CD4-positive, alpha-beta T cell treated with Interleukin-21 for 1 hour (primary cell): ENCODE measurements at regions not wholly inside any gene's neighbourhood (a gene's known extent, or its start where the extent isn't known, plus 50 kb on each side); places are given as distances from the start of the nearest gene placed in this dataset.

Experiments used
- DNase-seq: peaks from one replicate; pipeline ENCODE4 v3.0.0-alpha.2; 2020

DNA sequence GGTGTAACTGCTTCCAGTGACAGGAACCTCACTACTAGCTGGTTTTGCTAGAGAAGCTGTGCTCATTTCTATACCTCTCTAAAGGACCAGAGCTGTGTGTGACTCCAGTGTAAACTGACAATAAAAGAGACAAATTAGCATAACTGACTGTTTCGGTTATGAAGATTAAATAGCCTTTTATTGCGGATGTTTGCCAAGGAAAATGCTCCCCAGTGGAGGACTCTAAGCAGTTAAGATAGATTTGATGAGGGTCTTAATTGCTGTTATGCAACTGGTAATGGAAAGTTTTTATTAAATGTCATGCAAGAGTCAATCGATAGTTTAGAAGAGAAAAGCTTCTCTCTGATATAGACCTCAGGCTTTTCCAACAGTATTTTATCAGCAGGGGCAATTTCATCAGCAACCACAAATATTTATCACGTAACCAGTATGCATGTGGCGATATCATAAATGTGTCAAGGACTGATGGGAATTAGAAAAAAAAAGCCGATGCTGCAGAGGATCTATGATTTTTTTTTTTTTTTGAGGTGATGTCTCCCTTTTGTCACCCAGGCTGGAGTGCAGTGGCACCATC lies 275.2 kb upstream of the DMAC1 start:
- DNase-seq = no peak

DNA sequence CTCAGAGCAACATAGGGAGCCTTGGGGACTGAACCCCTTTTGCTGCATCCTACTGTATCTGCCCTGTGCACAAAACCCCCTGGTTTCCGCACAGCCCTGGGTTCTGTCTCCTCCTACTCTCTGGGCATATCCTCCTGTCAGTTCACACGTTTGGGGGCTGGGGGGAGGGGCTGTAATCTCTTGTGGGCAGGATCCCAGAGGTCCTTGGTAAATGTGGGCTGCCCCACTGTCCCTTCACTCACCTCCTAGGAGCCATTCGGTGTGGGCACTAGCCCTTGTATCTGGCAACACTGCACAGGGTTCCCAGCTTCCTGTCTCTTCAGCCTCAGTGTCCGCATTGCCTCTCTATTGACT lies 271.8 kb upstream of the DMAC1 start:
- DNase-seq = no peak

DNA sequence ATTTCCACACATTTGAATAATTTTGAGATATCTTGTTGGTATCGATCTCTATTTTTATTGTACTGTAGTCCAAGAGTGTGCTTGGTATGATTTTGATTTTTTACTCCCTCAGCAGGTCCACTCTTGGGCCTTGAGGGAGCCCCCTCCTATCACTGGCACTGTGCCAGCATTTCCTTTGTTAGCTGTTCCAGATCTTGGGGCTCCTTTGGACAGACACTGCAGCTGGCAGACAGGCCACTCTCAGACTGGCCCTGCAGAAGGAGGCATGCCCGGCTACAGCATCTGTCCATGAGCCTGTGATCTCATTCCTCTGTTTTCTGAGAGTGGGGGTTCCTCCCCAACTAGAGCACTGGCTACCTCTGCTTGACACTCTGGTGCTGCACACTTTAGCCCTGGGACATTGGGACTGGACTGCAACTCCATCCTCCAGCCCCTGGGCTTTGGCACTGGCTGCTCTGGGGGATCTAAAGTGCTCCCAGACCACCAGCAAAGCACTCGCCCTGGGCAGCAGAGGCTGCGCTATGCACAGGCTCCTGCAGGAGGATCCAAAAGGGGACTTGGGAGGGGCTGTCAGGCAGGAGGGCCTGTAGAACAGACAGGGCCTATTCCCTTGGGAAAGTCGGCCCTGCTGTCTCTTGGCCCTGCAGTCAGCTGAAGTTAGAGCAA lies 271.3 kb upstream of the DMAC1 start:
- DNase-seq = no peak

DNA sequence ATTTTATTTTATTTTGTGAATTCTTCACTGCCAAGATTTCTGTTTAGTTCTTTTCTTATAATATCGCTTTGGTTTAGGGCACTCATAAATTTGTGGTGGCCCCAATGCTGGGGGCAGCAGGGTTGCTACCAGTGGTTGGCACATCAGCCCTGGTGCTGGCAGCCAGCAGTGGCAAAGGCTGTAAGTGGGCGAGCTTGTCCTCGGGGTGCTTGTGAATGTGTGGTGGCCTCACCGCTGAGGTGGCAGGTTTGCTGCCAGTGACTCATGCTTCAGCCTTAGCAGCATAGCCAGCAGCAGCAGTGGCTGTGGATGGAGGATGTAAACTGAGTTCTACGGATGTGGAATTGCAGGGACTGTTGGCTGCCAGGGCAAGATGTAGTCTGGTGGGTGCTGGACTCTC lies 262.9 kb upstream of the DMAC1 start:
- DNase-seq = no peak

DNA sequence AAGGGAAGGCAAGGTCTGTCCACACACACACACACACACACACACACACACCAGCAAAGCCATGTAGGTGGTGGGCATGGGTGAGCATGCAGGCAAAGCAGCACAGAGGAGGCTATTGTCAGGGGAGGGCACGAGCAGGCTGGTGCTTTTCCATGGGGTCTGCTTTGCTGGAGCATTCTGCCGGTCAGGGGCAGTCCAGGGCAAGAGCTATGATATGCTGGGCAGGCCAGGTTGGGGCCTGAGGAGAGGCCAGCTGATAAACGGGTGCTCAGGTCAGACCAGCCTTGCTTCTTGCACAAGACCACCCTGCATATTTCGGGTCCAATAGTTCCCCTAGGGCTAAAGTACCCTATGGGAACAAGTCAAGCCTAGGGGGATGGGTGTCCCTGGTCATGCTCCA lies 253.9 kb upstream of the DMAC1 start:
- no peak for DNase-seq

DNA sequence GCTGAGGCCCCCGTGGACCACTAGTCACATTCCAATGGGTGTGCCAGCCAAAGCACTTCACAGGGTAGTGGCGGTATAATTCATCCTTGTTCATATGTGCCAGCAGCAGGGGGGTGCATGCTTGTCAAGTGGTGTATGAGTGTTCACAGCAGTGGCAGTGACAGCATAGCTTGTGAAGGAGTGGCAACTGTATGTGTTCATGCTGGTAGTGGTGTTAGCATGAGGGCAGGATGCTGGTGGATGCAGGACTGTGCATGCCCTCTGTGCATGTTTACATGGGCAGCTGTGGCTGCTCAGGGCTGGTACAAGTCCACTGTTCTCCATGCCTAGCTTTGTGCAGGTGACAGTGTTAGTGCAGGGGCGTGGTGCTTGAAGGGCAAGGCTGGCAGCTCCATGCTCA lies 253.4 kb upstream of the DMAC1 start:
- DNase-seq = no peak

DNA sequence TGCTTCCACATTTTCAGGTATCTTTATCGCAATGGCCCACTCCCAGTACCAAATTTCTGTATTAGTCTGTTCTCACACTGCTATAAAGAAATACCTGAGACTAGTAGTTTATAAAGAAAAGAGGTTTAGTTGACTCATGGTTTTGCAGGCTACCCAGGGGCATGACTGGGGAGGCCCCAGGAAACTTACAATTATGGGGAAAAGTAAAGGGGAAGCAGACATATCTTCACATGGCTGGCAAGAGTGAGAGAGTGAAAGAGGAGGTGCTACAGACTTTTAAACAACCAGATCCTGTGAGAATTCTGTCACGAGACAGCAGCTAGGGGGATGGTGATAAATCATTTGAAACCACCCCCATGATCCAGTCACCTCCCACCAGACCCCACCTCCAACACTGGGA lies 238.2 kb upstream of the DMAC1 start:
- no peak for DNase-seq

DNA sequence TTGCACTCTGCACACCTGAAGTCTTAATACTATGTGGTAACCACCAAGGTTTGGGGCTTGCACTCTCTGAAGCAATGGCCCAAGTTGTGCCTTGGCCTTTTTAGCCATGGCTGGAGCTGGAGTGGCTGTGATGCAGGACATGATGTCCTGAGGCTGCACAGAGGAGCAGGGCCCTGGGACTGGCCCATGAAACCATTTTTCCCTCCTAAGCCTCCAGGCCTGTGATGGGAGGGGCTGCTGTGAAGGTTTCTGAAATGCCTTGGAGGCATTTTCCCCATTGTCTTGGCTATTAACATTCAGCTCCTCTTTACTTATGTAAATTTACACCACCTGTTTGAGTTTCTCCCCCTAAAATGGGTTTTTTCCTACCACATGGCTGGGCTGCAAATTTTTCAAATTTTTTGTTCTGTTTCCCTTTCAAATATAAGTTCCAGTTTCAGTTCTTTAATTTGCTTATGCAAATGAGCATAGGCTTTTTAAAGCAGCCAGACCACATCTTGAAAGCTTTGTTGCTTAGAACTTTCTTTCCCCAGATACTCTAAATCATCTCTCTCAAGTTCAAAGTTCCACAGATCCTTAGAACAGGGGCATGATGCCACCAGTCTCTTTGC lies 237.4 kb upstream of the DMAC1 start:
- DNase-seq = no peak

DNA sequence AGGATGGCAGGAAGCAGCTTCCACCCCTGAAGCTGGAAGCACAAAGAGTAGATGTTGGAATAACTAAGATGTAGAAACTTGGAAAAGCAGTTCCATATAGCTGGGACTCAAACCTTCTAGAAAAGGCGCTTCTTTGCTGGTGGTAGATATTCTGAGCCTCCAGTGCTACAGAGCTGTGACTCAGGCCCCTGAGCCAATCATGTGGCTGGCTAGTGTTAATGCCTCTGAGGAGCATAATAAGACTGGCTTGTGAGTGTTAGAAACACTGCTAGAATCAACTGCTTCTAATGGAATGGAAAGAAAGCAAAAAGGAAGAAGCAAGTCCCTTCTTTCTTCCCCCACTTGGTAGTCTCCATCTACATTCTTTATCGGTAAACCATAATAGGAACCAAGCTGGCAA lies 234.2 kb upstream of the DMAC1 start:
- DNase-seq = no peak

DNA sequence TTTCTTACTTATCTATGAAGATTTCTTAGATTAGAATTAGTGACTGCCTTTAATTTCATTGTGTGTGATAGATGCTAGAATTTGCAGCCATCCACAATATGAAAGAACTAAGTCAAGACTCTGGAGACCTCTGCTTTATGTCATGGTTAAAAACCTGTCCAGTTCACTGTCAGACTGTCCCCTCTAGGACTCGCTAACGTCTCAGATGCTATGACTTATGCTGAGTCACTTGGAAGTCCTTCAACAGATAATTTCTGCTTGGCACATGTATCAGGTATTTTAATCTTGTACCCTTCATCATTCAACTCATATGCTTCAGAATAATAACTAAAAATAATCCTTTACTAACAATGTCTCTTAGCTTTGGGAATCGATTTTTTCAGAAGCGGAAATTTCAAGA lies 230.5 kb upstream of the DMAC1 start:
- DNase-seq = no peak

DNA sequence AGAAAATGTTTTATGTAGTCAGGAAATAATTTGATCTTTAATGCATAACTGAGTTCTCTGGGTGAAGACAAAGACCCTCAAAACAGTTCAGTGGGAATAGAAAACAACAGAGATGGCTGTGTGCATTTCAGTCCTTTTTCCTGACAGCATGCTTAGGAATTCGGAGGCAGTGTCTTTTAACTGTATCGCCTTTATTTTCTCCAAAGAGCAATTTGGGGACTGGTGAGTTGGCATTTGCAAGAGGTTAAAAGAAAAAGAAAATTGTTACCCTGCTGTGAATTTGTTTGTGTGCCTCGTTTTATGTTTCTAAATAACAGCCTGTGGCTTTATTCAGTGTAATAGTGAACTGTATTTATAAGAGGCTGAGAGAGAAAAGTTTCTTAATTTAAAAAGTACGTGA lies 227.8 kb upstream of the DMAC1 start:
- DNase-seq = no peak

DNA sequence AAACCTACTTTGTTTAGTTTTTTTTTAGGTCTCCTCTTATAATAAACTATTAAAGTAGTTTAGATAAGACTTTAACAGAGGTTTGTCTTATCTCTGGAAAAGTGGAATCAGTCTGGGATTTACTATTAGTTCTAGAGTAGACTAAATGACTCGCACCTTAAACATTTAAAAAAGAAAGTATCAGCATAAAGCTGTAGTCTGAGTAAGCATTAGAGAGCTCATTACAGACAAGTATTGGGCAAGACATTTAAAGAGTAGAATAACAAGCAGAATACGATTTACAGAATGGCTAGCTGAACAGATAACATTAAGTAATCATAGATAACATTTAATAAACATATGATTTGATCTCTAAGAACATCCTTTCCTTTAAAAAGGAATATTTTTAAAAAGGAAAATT lies 226.0 kb upstream of the DMAC1 start:
- DNase-seq = no peak

DNA sequence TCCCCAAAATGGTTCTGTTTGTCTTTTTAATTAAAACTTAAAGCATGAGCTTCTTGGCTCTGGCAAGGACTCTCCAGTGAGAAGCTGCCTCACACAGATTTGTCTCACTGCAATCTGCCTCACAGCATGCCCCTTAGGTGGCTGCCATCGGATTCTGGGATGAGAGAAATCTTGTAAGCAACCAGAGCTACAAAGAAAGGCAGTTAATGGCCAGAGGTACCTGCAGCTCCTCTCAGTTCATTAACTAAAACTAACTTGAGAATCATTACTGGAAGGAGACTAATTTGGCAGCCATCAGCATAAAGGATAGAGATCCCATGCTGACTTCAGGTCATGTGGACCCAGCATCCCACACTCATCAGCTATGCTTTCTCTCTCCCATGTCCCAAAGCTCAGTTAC lies 220.6 kb upstream of the DMAC1 start:
- no peak for DNase-seq

DNA sequence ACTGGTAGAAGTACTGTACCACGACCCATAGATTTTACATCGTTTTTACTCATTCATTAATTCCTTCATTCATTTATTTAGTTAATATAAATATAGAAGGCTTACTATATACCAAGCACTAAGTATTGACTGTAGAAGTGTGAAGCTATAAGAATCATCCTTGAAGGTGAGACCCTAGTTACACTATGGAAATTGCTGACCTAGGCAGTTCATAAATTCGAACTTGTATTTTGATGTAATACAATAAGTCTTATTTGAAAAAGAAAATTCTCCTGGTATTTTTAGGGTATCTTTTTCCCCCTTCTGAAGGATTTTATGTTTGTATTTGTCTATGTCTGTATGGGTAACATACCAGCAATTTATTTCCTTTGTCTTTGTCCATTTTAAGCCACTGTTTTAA lies 220.1 kb upstream of the DMAC1 start:
- DNase-seq = no peak

DNA sequence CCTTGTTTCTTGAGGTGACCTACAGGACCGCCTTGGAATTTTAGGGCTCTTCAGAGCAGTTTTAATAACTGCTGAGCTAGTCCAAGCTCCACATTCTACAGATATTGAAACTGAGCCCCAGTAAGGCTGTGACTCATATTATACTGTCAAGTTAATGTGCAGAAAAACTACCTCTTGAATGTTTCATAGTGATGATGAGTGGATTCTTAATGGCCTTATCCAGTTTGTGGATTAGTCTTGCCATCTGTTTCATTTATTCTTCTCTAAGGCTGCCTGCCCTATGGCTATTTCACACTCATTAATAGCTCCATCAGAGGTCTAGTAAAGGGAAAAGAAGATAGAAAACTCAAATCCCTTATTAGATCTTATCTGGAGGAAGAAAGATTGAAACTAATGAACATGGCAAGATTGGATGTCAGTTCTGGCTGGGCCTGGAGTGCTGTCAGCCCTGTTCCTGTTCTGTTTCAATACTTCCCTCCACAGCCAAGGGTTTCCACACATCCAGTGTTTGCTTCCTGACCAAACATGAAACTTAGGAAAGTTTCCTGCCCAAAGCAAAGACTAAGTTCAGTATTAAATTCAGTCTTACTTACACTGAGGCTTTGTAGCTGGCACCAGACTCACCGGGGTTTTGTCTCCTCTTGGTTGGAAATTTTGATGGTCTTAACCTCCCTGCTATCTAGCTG lies 215.6 kb upstream of the DMAC1 start:
- no peak for DNase-seq

DNA sequence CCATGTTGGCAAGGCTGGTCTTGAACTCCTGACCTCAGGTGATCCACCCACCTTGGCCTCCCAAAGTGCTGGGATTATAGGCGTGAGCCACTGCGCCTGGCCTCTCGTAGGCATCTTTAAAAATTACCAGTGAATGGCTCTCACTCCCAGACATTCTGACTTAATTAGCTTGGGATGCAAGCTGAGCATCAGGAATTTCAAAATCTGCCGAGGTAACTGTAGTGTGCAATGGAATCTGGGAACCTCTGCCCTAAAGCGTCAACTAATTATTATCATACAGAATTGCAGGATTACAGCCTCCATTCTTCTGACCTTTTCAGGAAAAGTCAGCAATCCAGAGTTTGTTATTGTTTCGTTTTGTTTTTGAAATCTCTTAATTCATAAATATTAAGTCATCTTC lies 213.4 kb upstream of the DMAC1 start:
- DNase-seq = no peak

DNA sequence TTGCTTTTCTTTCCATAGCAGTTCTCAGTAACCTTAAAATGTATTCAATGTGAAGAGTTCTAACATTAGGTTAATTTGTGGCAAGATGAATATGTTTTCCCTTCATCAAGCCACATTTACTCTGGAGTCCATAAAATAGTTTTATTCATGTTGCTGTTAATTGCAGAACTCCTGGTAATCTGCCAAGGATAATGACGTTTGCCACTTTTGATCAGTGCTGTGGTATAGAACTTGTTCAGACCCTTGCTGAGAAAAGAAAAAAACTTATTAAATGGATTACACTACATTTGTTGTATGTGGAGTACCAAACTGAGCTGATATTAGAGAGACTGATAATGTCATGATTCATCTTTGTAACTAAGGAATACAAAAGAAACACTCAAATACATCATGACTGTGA lies 212.4 kb upstream of the DMAC1 start:
- DNase-seq = no peak

DNA sequence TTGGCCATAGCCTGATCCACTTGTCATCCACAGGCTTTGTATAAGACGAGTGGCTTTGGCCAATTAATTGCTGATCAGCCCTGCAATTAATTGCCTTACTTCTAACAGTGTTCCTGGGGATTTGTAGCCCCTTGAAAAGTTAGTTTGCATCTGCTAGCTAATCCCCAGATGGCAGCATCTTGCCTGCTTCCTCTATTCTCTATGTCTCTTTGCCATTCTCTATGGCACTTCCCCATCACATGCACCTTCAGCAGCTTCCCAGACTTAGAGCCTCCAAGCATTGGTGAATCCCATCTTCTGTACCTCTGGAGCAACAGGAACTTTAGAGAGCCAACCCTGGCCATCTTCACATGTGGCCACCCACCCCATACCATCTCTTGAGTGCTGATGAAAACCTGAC lies 197.0 kb upstream of the DMAC1 start:
- no peak for DNase-seq

DNA sequence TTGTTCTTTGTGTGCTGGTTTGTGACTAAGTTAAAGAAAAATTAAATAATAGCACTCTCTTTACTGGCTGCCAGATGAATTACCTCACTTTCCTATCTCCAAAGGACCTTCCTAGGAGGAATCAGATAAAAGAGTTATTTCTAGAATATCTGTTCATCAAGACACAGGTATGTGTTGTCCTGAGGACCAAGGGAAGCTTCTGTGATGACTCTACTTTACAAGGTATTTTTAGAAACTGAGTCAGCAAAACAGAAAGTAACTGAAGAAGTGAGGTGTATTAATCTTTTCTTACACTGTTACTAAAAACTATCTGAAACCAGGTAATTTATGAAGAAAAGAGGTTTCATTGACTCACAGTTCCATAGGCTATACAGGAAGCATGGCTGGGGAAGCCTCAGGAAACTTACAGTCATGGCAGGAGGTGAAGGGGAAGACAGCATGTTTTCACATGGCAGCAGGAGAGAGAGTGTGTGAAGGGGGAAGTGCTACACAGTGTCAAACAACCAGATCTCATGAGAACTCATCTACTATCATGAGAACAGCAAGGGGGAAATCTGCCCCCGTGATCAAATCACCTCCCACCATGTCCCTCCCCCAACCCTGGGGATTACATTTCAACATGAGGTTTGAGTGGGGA lies 189.2 kb upstream of the DMAC1 start:
- DNase-seq = no peak

DNA sequence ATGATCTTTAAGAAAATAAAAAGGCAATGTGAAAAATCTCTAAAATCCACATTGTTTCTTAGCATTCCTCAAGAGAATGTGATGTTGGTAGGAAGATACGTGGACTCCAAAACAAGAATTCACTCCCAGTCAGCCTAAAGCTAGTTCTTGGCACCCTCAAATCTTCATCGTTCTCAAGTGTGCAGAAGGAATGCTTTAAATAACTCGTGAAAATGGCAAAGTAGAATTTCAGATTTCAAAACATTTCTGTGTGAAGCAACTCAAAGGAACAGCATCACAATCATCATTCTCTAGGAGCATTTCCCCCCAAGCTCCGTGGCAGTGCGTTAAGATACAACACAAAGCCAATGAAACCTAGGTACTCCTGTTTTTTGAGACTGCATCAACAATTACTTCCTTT lies 185.1 kb upstream of the DMAC1 start:
- DNase-seq = no peak

DNA sequence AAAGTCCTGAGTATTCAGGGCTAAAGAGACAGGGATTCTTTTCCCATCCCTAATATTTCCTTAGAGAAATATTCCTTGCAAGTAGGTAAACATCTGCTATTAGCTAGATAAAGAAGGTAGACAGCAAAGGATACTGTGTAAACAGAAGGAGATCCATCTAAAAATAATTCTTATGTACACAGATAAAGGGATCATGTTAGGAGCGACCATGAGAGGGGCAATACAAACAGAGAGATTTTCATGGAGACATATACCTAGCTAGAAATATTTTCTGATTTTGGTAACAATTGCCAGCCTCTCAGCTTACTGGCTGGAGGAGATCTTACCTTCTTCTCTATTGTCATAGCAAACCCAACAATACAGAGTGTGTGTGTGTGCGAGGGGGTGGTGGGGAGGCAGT lies 184.6 kb upstream of the DMAC1 start:
- DNase-seq = no peak

DNA sequence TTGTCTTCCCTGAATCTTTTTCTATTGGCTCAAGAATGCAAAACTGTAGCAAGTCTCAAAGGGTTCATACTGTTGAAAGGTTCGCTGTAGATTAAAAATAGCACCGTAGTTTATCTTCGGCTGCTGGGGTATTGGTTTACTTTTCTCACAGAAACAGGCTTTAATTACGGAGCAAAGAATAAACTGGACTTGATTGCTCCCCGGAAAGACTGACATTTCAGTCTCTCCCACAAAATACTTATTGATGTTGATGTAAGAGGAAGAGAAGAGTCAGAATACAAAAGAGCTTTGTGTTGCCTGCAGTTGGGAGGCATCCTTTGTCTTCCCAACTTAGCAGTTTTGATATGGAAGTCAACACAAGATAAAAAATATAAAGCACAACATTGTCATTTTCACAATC lies 183.9 kb upstream of the DMAC1 start:
- no peak for DNase-seq

DNA sequence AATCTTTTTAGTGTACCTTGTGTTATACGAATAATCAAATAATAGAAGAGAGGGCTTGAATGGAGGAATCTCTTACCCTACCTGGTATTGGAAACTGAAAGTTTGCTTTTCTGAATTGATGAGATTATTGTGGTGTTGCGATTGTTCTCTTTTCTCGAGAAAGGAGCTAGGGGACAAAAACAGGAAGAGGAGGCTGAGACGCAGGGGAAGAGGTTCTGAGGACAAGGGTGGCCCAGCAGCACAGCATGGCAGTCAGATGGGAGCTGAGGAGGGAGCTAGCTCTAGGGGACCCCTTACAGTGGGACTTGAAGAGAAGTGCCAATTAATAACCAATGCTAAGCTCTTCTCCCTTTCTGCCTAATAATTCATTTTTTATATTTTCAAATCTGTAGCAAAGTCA lies 183.3 kb upstream of the DMAC1 start:
- no peak for DNase-seq

DNA sequence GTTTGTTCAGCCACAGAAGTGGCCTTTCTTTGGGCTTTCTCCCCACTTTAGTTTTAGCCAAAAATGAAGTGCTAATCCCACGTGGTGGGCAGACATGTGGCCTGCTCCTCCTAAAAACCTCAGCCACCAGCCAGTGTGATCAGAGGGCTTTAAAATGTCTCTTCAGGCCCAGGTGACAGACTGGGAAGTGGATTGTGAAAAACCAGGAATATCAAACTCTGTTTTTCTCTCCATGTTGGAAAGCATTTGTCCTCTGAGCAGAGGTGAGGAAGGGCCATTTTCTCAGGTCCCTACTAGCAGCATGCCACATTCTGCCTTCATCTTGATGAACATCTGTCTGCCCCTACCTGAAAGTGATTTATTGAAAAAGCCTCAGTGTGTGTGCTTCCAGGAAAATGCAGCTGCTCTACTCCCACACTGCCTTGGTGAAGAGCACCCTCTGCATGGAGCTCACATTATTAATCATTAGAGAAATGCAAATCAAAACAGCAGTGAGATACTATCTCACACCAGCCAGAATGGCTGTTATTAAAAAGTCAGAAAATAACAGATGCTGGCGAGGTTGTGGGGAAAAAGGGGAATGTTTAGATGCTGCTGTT lies 181.2 kb upstream of the DMAC1 start:
- DNase-seq = no peak
